ENCODE measurements at regions not wholly inside any gene's neighbourhood (a gene's known extent, or its start where the extent isn't known, plus 50 kb on each side); places are given as distances from the start of the nearest gene placed in this dataset.

GRCh38 chr14:31966896-31967668 lies 110.0 kb upstream of the ARHGAP5 start:
- DNase-seq, result peak; percentile 77 to 87

- no peak for DNase-seq
Observed at GRCh38 chr14:31967669-31967975, 109.5 kb upstream of the ARHGAP5 start.

GRCh38 chr14:31968107-31968810 lies 108.8 kb upstream of the ARHGAP5 start:
- DNase-seq, result peak in 1 of 2 experiments; percentile 17

DNA sequence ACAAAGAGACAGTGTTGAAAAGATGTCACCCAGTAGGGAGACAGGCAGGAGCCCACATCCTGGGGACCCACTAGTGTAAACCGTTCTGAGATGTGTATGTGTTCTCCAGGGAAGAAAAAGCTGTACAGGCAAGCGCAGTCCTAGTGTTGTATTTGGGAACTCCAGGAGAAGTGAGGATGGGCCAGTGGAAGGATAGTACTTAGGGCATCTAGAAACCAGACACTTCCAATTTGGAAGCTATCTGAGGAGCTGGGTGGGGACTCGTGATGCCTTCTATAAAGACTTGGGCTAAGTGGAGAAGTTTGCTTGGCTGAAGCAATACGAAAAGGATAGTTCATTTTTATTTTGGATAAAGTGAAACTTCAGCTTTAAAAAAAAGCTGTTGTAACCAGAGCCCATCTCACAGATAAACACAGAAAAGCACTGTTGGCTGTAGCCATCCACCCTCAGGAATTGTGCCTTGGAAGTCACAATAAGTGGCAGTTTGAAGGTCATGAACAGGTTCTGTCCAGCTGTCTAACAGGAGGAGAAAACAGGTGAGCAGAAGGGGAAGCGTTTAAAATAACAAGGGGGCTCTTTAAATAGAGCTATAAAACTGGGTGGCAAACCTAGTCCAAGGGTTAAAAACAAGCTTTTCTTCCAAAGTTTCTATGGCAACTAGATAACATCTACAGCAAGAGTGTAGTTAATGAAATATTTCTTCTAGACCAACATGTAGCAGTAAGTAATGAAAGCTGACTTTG lies 108.0 kb upstream of the ARHGAP5 start:
- DNase-seq, result no peak

GRCh38 chr14:31969699-31970240 lies 107.3 kb upstream of the ARHGAP5 start:
- DNase-seq, result no peak

GRCh38 chr14:31970744-31971143 lies 106.4 kb upstream of the ARHGAP5 start:
- no peak for DNase-seq

DNA sequence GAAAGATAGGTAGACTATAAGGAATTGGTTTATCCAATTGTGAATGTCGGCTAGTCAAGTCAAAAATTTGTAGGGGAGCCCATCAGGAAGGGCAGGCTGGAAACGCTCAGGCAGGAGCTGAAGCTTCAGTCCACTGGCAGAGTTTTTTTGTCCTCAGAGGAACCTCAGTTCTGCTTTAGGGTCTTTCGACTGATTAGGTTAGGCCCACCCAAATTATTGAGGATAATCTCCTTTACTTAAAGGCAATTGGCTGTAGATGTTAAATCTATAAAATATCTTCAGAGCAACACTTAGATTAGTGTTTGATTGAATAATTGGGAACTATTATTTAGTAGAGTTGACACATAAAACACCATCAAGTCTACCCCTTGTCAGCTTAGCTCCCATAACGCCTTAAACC lies 105.5 kb upstream of the ARHGAP5 start:
- DNase-seq, result no peak

DNA sequence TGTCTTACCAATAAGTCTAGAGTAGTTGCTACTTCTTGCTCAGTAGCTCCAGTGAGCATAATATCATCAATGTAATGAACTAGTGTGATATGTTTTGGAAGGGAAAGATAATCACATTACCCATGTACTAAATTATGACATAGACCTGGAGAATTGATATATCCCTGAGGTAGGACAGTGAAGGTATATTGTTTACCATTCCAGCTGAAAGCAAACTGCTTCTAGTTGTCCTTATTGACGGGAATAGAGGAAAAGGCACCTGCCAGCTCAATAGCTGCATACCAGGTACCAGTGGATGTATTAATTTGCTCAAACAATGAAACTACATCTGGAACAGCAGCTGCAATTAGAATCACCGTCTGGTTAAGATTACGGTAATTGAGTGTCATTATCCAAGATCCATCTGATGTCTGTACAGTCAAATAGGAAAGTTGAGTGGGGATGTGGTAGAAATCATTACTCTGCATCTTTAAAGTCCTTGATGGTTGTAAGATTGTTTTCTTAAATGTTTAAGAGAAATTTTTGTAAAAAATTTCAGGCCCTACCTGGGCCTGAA lies 100.0 kb upstream of the ARHGAP5 start:
- DNase-seq, result no peak

GRCh38 chr14:31978423-31978822 lies 98.7 kb upstream of the ARHGAP5 start:
- no peak for DNase-seq

DNA sequence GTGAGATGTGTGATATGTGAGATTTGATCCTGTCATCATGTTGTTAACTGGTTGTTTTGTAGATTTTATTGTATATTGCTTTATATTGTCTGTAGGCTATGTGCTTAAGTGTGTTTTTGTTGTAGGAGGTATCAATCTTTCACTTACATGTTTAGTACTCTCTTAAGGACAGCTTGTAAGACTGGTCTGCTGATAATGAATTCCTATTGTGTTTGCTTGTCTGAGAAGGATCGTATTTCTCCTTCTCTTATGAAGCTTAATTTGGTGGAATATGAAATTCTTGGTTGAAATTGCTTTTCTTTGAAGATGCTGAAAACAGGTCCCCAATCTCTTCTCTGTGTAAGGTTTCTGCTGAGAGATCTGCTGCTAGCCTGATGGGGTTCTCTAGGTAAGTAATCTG lies 94.5 kb upstream of the ARHGAP5 start:
- no peak for DNase-seq

GRCh38 chr14:31986405-31986804 lies 90.7 kb upstream of the ARHGAP5 start:
- DNase-seq, result no peak

GRCh38 chr14:31987721-31988120 lies 89.4 kb upstream of the ARHGAP5 start:
- DNase-seq, result no peak

GRCh38 chr14:31988244-31988643 lies 88.9 kb upstream of the ARHGAP5 start:
- DNase-seq, result no peak

GRCh38 chr14:31990183-31990857 lies 86.8 kb upstream of the ARHGAP5 start:
- no peak for DNase-seq

DNA sequence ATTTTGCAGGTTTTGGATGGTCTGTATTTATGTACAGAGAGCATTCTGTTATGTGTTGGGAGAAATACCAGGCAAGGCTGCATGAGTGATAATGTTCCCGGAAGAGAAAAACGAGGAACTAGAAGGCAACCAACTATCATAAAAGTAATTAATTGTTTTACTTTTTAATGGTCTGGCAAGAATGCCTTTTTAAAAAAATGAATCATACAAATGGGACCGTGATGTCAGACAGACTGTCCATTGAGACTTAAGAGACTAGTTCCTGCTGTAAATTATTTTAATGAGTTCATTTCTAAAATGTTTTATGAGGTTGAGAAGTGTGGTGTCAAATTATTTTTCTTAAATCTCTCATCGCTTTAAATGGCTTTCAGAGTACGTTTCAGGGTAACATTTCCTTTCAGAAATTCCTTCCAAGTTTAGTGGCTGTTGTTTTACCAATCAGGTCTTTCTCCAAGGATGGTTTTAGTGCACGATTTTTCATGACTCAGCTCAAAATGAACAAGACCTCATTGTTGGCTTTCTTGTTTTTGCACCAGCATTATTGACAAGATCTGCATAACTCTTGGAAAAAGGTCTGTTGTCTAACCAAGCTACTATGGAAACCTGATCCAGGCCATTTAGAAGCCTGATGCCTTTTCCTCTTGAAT lies 86.1 kb upstream of the ARHGAP5 start:
- no peak for DNase-seq

- DNase-seq, result no peak
Observed at GRCh38 chr14:31992011-31992447, 85.1 kb upstream of the ARHGAP5 start.

DNA sequence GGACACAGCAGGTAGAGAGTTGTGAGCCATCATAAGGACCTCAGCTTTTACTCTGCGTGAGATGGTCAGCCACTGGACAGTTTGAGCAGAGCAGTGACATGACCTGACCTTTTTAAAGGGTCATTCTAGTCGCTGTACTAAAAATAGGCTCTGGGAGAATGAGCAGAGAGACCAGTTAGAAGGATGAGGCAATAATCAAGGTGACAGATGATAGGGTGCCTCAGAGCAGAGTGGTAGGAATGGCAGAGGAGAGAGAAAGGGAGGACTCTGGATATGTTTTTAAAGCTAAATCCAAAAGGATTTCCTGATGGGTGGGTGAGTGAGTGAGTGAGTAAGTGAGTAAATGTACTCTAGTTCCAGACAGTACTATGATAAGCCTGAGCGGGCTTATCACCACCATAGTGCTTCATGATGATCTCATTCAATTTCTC lies 83.6 kb upstream of the ARHGAP5 start:
- DNase-seq, result no peak

GRCh38 chr14:31994391-31995033 lies 82.6 kb upstream of the ARHGAP5 start:
- DNase-seq, result no peak

- DNase-seq, result no peak
Observed at GRCh38 chr14:32003585-32003984, 73.5 kb upstream of the ARHGAP5 start.

DNA sequence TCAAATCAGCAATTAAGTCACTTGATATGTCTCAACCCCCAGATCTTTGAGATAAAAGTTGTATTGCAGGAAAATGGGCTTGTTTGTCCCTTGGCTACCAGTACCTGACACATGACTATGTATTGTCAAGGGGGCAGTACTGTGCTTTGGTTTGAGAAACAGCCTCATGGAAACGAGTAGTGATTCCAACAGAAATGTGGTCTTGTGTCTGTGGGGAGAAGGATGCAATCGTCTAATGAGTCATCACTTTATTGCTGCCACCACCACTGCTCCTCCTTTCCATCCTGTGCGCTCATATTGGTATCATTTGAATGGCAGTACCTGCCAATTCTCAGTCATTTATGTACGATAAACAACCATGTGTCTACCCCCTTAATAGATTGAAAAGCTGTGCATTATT lies 72.8 kb upstream of the ARHGAP5 start:
- DNase-seq, result no peak

DNA sequence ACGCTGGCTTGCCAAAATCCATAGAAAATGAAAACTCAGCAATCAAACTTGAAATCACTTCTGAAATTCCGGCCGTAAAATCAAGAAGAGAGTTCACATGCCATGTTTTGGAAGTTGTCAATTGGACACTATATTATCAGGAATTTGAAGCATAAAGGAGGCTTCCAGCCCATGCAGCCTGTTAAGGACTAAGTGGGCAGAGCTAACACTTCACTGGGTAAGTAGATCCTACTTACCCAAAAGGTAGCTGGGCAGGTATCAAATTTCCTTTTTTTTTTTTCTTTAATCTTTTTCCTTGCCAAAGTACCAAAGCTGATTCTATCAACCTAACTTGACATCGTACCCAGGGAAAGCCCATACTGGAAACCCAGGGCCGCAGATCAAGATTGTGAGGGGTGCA lies 71.5 kb upstream of the ARHGAP5 start:
- DNase-seq, result no peak
